Coronary artery (tissue), 2 donors: ENCODE measurements at regions not wholly inside any gene's neighbourhood (a gene's known extent, or its start where the extent isn't known, plus 50 kb on each side); places are given as distances from the start of the nearest gene placed in this dataset.

Experiments used
- DNase-seq: peaks from one replicate; pipeline ENCODE4 v3.0.0-alpha.2; 2017; ENCODE audit warnings: low spot score
- H3K27ac ChIP-seq, 2 donors: fragments of 200-600 bp; sonication (generic); one replicate each; pipeline ENCODE4 v1.5.1; 2016 to 2019
- H3K4me3 ChIP-seq: fragments of 200-600 bp; sonication (generic); 2 replicates; pipeline ENCODE4 v1.5.1; 2016; ENCODE audit warnings: mild to moderate bottlenecking, moderate library complexity
- TF ChIP-seq, protein P1 (sequence below): fragments of 200-600 bp; sonication (generic); IDR thresholded peaks from one replicate; pipeline ENCODE4 v1.5.1; 2019; ENCODE audit warnings: antibody characterized with exemption

DNA sequence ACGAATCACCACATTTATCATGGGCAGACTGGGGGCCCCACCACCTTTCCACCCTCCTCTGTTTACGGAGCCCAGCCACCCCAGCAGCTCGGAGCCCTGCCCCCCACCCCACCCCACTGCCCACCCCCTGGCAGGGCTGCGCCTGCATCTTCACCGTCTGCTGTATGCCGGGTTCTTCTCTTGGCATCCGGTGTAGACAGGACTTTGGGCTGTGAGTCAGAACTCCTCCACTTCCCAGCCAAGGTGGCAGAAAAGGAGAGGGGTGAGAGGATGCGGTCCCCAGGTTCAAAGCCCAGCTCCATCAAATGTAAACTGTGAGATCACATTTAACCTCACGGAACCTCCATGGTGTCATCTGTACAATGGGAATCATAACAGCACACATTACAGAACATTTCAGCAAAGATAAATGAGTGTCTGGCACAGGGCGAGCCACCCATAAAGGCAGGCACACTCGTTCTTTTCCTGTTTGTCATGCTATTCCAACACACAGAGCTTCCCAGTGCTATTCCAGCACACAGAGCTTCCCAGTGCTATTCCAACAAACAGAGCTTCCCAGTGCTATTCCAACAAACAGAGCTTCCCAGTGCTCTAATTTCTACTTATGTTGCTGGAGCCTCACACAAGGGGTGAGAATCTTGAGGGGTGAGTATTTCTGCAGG lies 292.7 kb upstream of the RTL1 start:
- TF ChIP-seq, protein P1, sequence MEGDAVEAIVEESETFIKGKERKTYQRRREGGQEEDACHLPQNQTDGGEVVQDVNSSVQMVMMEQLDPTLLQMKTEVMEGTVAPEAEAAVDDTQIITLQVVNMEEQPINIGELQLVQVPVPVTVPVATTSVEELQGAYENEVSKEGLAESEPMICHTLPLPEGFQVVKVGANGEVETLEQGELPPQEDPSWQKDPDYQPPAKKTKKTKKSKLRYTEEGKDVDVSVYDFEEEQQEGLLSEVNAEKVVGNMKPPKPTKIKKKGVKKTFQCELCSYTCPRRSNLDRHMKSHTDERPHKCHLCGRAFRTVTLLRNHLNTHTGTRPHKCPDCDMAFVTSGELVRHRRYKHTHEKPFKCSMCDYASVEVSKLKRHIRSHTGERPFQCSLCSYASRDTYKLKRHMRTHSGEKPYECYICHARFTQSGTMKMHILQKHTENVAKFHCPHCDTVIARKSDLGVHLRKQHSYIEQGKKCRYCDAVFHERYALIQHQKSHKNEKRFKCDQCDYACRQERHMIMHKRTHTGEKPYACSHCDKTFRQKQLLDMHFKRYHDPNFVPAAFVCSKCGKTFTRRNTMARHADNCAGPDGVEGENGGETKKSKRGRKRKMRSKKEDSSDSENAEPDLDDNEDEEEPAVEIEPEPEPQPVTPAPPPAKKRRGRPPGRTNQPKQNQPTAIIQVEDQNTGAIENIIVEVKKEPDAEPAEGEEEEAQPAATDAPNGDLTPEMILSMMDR, result no peak
- DNase-seq, result peak; percentile 24
- no peak overlapping the region for H3K27ac ChIP-seq
- no peak overlapping the region for H3K4me3 ChIP-seq

DNA sequence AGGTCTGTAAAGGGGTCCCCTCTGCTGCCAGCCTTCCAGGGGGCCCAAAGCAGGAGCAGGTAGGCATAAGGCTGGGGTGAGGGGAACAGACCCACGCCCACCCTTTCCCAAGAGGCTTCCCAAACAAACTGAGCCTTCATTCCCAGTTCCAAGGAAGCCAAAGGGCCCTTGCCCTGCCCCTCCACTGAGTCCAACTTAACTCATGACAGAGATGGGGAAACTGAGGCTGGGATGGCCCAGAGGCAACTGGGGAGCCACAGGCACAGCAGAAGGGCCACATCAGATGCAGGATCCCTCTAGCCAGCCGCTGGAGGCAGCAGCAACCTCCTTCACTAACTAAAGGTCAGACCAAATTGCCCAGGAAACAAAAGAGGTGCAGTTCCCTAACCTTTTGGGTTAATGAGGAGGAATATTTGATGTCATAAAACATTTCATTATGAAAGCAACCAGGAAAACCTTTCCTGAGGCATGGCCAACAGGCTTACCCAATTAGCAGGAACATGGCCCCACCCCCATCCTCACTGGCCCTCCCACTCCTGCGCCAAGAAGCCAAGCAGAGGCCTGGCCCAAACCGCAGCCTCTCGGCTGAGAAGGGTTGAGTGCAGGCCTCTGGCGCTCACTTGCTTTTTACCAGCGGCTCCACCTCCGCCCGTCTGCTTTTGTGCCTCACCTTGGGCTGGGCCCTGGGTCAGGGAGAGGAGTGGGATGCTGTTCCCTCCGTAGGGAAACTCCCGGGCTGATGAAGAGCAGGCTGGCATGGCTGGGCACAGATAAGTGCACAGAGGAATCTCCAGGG lies 293.5 kb upstream of the RTL1 start:
- Histone ChIP-seq H3K27ac (no peak overlapping the region), H3K4me3 (no peak overlapping the region)
- TF ChIP-seq, protein P1, result no peak
- peak; percentile 65 for DNase-seq

DNA sequence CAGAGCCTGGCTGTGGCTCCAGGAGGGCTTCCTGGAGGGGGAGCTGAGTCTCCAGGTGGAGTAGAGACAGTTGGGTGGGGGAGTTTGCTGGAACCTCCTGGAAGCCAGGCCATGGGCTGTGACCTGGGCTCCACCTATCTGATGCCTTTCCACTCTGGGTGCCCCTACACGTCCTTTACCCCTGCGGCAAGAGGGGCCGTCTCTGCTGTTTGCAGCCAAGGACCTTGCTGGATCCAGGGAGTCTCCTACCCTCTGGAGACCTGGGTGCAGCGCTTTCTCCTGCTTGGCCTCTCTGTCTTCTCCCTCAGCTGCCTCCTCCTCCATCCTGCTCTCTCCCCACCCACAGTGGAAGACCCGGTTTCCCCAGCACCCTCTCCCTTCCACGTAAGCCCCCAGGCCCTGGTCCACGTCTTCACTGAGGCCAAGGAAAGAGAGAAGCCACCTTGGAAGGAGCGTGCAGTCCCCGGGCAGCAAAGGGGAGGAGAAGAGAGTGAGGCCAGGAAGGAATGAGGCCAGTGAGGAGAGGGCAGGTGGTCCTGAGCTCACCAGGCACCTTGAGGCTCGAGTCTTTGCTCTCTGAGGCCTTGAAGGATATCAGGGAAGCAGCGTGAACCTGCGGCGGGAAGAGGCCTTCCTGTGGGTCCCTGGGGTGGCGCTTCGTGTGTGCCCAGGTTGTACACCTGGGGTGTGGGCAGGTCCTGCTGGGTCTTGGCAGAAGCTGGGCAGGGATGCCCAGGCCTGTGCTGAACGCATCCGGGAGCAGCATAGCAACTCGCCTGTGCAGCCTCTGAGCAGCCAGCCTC lies 294.3 kb upstream of the RTL1 start:
- DNase-seq, result peak; percentile 65

DNA sequence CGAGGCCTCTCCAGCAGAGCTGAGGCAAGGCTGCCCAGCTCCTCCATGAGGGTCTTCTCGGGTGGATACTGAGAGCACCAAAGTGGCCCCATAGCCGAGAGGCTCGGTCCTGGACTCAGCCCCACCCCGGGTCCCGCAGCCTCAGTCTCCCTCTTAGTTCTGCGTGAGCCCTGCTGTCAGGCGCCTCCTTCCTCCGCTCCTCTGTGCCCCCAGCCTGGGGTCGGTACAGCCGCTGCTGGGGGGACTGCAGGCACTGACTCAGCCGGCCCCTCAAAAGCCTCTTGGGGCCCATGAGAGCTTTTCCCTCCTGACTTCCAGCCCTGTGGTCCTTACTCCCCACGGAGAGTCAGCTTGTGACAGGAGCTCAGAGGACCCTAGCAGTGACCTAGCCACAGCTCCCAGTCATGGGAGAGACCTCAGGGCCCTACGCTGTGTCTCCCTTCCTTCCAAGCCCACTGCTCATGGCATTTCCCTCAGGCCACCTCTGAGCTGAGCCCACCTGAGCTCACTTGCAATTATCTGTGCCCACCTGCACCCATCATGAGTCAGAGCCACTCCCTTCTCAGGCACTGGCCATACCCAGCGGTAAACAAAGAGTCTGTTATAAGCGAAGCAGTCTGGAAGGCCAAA lies 295.0 kb upstream of the RTL1 start:
- peak; percentile 26 for DNase-seq
- H3K27ac ChIP-seq, result no peak overlapping the region
- TF ChIP-seq, protein P1, result no peak
- no peak overlapping the region for H3K4me3 ChIP-seq

More for the DNA sequence above, 294.3 kb upstream of the RTL1 start:
- TF ChIP-seq, protein P1, result no peak
- Histone ChIP-seq H3K4me3 (no peak overlapping the region), H3K27ac (no peak overlapping the region)

DNA sequence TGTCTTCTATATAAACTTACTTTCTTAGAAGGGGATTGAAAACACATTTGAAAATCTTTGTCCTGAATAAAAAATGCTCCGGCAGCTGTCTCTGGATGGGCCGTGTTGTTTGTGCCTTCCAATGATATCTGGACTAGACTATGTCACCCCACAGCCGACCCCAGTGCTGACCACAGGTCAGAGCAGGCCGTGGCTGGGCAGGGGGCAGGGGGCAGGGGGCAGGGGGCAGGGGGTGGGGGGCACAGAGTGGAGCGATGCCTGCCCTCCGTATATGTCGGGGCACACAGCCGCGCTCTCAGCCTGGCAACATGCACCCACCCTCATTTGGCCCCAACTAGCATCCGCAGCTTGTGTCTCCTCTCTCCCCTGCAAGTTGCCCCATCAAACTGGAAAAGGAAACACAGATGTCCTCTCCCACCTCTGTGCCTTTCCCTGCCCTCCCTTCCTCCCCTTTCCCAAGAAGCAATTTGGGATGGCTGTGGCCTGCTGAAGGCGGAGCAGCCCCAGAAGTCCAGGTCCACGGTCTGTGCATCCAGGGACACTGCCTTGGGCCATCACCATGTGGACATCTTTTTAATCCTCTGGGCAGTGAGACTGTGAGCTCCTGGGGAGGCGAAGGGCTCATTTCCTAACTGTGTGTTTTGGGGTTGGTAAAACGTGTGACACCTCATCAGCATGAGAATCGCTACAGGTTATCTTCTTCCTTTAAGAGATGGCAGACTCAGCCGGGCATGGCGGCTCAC lies 295.7 kb upstream of the RTL1 start:
- DNase-seq, result peak; percentile 43
- TF ChIP-seq, protein P1, result no peak
- no peak overlapping the region for H3K27ac ChIP-seq
- no peak overlapping the region for H3K4me3 ChIP-seq

DNA sequence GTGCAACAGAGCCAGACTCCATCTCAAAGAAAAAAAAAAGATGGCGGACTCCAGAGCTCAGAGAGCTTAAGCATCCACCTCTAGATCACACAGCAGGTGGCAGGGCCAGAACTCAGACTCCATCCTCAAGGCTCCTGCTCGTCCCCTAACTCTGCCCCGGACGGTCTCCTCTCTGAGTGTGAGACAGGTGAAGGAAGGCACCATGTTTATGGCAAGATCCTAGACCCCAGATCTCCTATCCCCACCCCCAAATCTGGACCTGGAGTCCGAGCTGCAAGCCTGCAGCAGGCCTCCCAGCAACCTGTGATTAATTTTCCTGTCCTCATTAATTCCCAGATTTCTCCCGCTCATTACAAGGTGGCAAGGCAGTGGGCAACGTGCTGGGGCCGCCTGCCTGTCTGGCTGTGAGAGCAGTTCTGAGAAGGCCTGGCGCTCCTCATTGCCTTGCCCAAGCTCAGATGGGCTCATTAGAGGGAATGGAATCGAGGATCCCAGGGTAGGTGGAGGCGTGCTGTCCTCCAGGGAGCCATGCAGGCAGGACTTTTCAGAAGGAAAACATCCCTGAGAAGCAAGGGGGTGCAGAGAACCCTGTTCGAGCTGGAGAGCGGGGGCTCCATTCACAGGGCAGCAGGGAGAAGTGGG lies 296.6 kb upstream of the RTL1 start:
- TF ChIP-seq, protein P1, result no peak
- DNase-seq, result no peak

More for the DNA sequence above, 296.6 kb upstream of the RTL1 start:
- no peak overlapping the region for H3K27ac ChIP-seq
- H3K4me3 ChIP-seq, result no peak overlapping the region
